ENCODE measurements at regions not wholly inside any gene's neighbourhood (a gene's known extent, or its start where the extent isn't known, plus 50 kb on each side); places are given as distances from the start of the nearest gene placed in this dataset.

- Histone ChIP-seq H2AFZ (ENCODE audit: low read depth, low read length) (no peak overlapping the region), H3K9me3 (ENCODE audit: low read length) (no peaks in the 10 kb centered on the region), H3K36me3 (ENCODE audit: insufficient read depth, low read length) (no peaks in the 10 kb centered on the region), H3K4me3 (ENCODE audit: low read length) (no peak overlapping the region), H3K27me3 (ENCODE audit: insufficient read depth, low read length) (no peaks in the 10 kb centered on the region), H3K4me1 (ENCODE audit: insufficient read depth, low read length) (no peaks in the 10 kb centered on the region)
These were observed 694.1 kb downstream of the TYW1 start for GRCh38 chr7:67690700-67691099.

DNA sequence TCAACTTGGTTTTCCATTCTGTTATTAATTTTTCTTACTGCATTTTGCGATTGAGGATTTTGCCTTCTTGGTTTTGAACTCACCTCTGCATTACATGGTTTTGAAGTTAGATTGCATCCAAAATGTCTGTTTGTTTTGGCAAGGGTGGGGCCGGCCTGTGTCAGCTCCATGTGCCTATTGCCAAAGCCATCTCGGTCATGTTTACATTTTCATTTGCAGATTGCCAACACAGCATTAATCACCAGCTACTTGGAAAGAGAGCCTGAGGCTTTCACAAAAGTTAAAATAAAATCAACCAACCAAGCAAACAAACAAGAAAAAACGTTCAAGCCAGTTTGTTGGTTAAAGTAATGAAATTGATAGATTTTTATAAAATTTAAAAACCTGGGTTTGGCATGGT, 695.8 kb downstream of the TYW1 start:
- H3K4me1 ChIP-seq (ENCODE audit: insufficient read depth, low read length): no peaks in the 10 kb centered on the region
- H3K4me3 ChIP-seq (ENCODE audit: low read length): no peak overlapping the region
- H3K36me3 ChIP-seq (ENCODE audit: insufficient read depth, low read length): no peaks in the 10 kb centered on the region
- no peak overlapping the region for H2AFZ ChIP-seq (ENCODE audit: low read depth, low read length)
- H3K27me3 ChIP-seq (ENCODE audit: insufficient read depth, low read length): no peaks in the 10 kb centered on the region
- no peaks in the 10 kb centered on the region for H3K9me3 ChIP-seq (ENCODE audit: low read length)

GRCh38 chr7:67696124-67696523, 699.5 kb downstream of the TYW1 start:
- no peak overlapping the region for H3K4me3 ChIP-seq (ENCODE audit: low read length)
- no peaks in the 10 kb centered on the region for H3K4me1 ChIP-seq (ENCODE audit: insufficient read depth, low read length)

DNA sequence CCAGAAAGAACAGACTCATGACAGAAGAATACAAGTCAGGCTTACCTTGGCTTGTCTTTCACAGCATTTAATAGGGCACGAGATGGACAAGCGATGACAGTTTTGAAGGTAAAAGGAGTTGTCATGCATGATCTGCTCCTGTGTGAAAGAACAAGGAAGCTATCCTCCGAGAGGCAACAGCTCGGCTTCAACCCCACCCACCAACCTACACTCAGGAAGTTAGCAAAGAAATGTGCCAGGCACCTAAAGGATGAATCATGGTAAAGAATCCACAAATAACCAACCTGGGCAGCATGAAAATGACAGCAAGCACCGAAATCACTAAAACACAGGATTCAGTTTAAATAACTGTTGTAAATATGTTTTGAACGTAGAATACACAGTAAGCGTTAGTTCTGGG, 700.2 kb downstream of the TYW1 start:
- Histone ChIP-seq H2AFZ (ENCODE audit: low read depth, low read length) (no peak overlapping the region), H3K9me3 (ENCODE audit: low read length) (no peaks in the 10 kb centered on the region), H3K4me1 (ENCODE audit: insufficient read depth, low read length) (no peaks in the 10 kb centered on the region), H3K4me3 (ENCODE audit: low read length) (no peak overlapping the region), H3K36me3 (ENCODE audit: insufficient read depth, low read length) (no peaks in the 10 kb centered on the region), H3K27me3 (ENCODE audit: insufficient read depth, low read length) (no peaks in the 10 kb centered on the region)

More at GRCh38 chr7:67696124-67696523, 699.5 kb downstream of the TYW1 start:
- Histone ChIP-seq H3K27me3 (ENCODE audit: insufficient read depth, low read length) (no peaks in the 10 kb centered on the region), H3K36me3 (ENCODE audit: insufficient read depth, low read length) (no peaks in the 10 kb centered on the region), H3K9me3 (ENCODE audit: low read length) (no peaks in the 10 kb centered on the region), H2AFZ (ENCODE audit: low read depth, low read length) (no peak overlapping the region)

GRCh38 chr7:67698354-67698753, 701.7 kb downstream of the TYW1 start:
- Histone ChIP-seq H3K27me3 (ENCODE audit: insufficient read depth, low read length) (no peaks in the 10 kb centered on the region), H3K36me3 (ENCODE audit: insufficient read depth, low read length) (no peaks in the 10 kb centered on the region), H3K4me1 (ENCODE audit: insufficient read depth, low read length) (no peaks in the 10 kb centered on the region), H3K9me3 (ENCODE audit: low read length) (no peaks in the 10 kb centered on the region), H3K4me3 (ENCODE audit: low read length) (no peak overlapping the region), H2AFZ (ENCODE audit: low read depth, low read length) (no peak overlapping the region)

DNA sequence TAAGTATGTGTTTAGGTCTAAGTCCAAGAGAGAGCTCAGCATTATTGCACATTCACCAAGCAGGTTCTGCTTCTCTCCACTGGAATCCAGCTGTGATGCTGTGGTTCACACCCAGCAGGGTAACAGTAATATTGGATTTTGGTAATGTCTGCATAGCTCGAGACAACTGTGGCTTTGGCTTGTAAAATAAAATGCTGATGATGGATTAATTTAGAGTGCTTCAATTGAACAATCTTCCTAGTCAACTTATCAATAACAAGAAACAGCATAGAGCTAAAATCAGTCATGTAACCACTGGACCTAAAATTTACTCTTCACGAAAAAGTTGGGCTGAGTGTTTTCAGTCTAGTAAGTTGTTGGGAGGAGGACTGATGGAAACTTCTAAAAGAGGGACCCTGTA, 709.2 kb downstream of the TYW1 start:
- Histone ChIP-seq H3K27me3 (ENCODE audit: insufficient read depth, low read length) (no peaks in the 10 kb centered on the region), H2AFZ (ENCODE audit: low read depth, low read length) (no peak overlapping the region), H3K4me3 (ENCODE audit: low read length) (no peak overlapping the region), H3K4me1 (ENCODE audit: insufficient read depth, low read length) (no peaks in the 10 kb centered on the region), H3K36me3 (ENCODE audit: insufficient read depth, low read length) (no peaks in the 10 kb centered on the region), H3K9me3 (ENCODE audit: low read length) (no peaks in the 10 kb centered on the region)

DNA sequence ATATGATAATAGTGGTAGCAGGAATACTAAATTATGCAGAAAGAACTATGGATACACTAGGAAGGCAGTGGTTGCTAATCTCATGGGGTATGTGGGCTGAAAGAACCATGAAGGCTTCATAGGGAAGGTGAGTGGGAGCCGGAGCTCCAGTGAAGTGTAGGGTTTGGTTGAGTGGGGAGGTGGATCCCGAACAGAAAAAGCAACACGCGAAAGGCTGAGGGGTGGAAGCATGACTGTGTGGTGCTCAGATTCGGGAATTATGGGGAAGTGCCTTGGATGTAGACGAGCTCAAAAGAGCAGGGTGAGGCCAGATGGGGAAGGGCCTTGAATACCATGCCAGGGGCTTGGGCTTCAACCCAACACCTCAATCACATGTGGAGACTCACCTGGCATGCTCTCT, 715.1 kb downstream of the TYW1 start:
- Histone ChIP-seq H3K4me1 (ENCODE audit: insufficient read depth, low read length) (no peaks in the 10 kb centered on the region), H3K4me3 (ENCODE audit: low read length) (no peak overlapping the region), H2AFZ (ENCODE audit: low read depth, low read length) (no peak overlapping the region), H3K27me3 (ENCODE audit: insufficient read depth, low read length) (no peaks in the 10 kb centered on the region), H3K9me3 (ENCODE audit: low read length) (no peaks in the 10 kb centered on the region), H3K36me3 (ENCODE audit: insufficient read depth, low read length) (no peaks in the 10 kb centered on the region)

DNA sequence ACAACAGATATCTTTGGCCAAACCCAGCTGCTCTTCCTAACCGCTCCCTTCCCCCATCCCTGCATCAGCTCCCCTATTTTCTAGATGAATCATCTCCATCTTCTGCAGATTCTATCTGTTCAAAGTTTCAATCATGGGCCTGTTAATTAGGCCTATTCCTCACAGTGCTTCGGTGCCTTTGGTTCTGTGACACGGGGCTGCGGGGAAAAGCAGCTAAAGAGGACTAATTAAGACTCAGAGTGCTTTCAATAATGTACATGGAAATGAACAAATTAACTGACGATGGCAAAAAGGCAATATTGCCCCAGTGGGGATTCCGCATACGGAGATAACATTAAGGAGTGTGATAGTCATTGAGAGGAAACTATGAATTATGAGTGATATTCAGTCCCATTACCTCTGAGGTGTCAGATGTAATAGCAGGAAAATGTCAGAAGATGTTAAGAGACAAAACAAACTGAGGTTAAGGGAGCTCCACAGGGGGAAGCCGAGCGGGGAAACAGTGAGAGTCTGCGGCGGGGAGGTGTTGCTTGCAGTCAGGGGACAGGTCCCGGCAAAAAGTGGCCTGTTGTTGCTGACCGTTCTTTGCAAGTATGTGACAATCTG, 716.9 kb downstream of the TYW1 start:
- Histone ChIP-seq H3K36me3 (ENCODE audit: insufficient read depth, low read length) (no peaks in the 10 kb centered on the region), H3K27me3 (ENCODE audit: insufficient read depth, low read length) (no peaks in the 10 kb centered on the region), H2AFZ (ENCODE audit: low read depth, low read length) (no peak overlapping the region), H3K9me3 (ENCODE audit: low read length) (no peaks in the 10 kb centered on the region), H3K4me3 (ENCODE audit: low read length) (no peak overlapping the region), H3K4me1 (ENCODE audit: insufficient read depth, low read length) (no peaks in the 10 kb centered on the region)

DNA sequence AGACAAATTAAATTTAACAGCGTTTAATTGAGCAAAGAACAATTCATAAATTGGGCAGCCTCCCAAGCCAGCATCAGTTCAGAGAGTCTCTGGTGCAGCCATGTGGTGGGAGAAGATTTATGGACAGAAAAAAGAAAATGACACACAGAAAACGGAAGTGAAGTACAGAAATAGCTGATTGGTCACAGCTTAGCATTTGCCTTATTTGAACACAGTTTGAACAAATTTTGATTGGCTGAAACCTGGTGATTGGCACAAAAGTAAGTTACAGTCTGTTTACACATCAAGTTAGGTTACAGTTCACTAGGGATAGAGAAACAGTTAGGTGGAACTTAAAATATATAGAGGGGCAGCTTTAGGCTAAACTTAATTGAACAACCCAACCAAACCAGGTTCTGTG, 720.1 kb downstream of the TYW1 start:
- Histone ChIP-seq H3K27me3 (ENCODE audit: insufficient read depth, low read length) (no peaks in the 10 kb centered on the region), H3K4me1 (ENCODE audit: insufficient read depth, low read length) (peaks cover 3% of the 10 kb centered on the region), H2AFZ (ENCODE audit: low read depth, low read length) (no peak overlapping the region), H3K9me3 (ENCODE audit: low read length) (no peaks in the 10 kb centered on the region), H3K36me3 (ENCODE audit: insufficient read depth, low read length) (no peaks in the 10 kb centered on the region), H3K4me3 (ENCODE audit: low read length) (no peak overlapping the region)

- Histone ChIP-seq H3K9me3 (ENCODE audit: low read length) (no peaks in the 10 kb centered on the region), H3K4me1 (ENCODE audit: insufficient read depth, low read length) (peaks cover 3% of the 10 kb centered on the region), H3K4me3 (ENCODE audit: low read length) (no peak overlapping the region), H2AFZ (ENCODE audit: low read depth, low read length) (no peak overlapping the region), H3K36me3 (ENCODE audit: insufficient read depth, low read length) (no peaks in the 10 kb centered on the region), H3K27me3 (ENCODE audit: insufficient read depth, low read length) (no peaks in the 10 kb centered on the region)
These were observed 727.0 kb downstream of the TYW1 start for GRCh38 chr7:67723591-67723990.

- no peaks in the 10 kb centered on the region for H3K36me3 ChIP-seq (ENCODE audit: insufficient read depth, low read length)
- no peaks in the 10 kb centered on the region for H3K9me3 ChIP-seq (ENCODE audit: low read length)
- no peak overlapping the region for H2AFZ ChIP-seq (ENCODE audit: low read depth, low read length)
- H3K4me1 ChIP-seq (ENCODE audit: insufficient read depth, low read length): peaks cover 3% of the 10 kb centered on the region
- H3K27me3 ChIP-seq (ENCODE audit: insufficient read depth, low read length): no peaks in the 10 kb centered on the region
- no peak overlapping the region for H3K4me3 ChIP-seq (ENCODE audit: low read length)
These were observed 727.8 kb downstream of the TYW1 start for GRCh38 chr7:67724435-67724834.

DNA sequence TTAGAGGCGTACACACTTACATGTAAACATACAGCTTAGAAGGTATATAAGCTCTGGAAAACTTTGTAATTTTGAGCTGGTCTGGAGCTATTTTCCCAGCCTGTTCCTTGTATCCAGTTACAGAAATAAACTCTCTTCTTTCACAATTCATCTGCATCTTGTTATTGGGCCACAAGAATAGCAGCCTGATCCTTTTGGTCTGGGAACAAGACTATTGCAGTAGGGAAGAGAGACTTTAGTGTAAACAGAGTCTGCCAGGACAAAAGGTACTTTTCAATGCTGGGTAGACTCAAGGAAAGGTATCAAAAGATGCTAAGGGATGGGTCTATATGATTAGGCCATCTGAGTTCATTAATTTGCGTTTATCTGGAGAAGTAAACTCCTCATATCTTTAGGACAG, 728.3 kb downstream of the TYW1 start:
- no peaks in the 10 kb centered on the region for H3K27me3 ChIP-seq (ENCODE audit: insufficient read depth, low read length)
- H2AFZ ChIP-seq (ENCODE audit: low read depth, low read length): no peak overlapping the region
- H3K36me3 ChIP-seq (ENCODE audit: insufficient read depth, low read length): no peaks in the 10 kb centered on the region
- no peaks in the 10 kb centered on the region for H3K9me3 ChIP-seq (ENCODE audit: low read length)
- H3K4me1 ChIP-seq (ENCODE audit: insufficient read depth, low read length): peaks cover 3% of the 10 kb centered on the region
- no peak overlapping the region for H3K4me3 ChIP-seq (ENCODE audit: low read length)

- H3K36me3 ChIP-seq (ENCODE audit: insufficient read depth, low read length): no peaks in the 10 kb centered on the region
- H2AFZ ChIP-seq (ENCODE audit: low read depth, low read length): no peak overlapping the region
- no peak overlapping the region for H3K4me3 ChIP-seq (ENCODE audit: low read length)
- H3K27me3 ChIP-seq (ENCODE audit: insufficient read depth, low read length): no peaks in the 10 kb centered on the region
- H3K9me3 ChIP-seq (ENCODE audit: low read length): no peaks in the 10 kb centered on the region
- peaks cover under 1% of the 10 kb centered on the region for H3K4me1 ChIP-seq (ENCODE audit: insufficient read depth, low read length)
These were observed 728.8 kb downstream of the TYW1 start for GRCh38 chr7:67725423-67725822.

DNA sequence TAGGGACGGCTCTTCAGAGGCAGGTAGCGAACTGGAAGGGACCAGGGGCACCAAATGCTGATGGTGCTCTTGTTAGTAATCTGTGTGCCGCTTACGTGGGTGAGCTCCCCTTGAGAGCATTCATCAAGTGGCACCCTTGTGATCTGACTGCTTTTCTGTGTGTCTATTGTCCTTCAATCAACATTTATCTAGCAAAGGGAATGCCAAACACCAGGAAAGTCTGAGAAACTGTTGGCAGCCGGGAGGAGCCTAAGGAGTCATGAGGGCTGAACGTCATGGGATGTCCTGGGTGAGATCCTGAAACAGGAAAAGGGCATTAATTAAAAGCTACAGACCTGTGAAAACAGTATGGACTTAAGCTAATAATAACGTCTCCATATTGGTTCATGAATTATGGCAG, 733.1 kb downstream of the TYW1 start:
- Histone ChIP-seq H3K27me3 (ENCODE audit: insufficient read depth, low read length) (no peaks in the 10 kb centered on the region), H3K36me3 (ENCODE audit: insufficient read depth, low read length) (no peaks in the 10 kb centered on the region), H3K4me3 (ENCODE audit: low read length) (no peak overlapping the region), H3K9me3 (ENCODE audit: low read length) (no peaks in the 10 kb centered on the region), H3K4me1 (ENCODE audit: insufficient read depth, low read length) (no peaks in the 10 kb centered on the region), H2AFZ (ENCODE audit: low read depth, low read length) (no peak overlapping the region)
